ENCODE measurements at regions not wholly inside any gene's neighbourhood (a gene's known extent, or its start where the extent isn't known, plus 50 kb on each side); places are given as distances from the start of the nearest gene placed in this dataset.
"Not testable (repeated sequence)": the region's sequence is repeated elsewhere in the genome, so short reads cannot be mapped to it uniquely, and the experiment has no call there.

DNA sequence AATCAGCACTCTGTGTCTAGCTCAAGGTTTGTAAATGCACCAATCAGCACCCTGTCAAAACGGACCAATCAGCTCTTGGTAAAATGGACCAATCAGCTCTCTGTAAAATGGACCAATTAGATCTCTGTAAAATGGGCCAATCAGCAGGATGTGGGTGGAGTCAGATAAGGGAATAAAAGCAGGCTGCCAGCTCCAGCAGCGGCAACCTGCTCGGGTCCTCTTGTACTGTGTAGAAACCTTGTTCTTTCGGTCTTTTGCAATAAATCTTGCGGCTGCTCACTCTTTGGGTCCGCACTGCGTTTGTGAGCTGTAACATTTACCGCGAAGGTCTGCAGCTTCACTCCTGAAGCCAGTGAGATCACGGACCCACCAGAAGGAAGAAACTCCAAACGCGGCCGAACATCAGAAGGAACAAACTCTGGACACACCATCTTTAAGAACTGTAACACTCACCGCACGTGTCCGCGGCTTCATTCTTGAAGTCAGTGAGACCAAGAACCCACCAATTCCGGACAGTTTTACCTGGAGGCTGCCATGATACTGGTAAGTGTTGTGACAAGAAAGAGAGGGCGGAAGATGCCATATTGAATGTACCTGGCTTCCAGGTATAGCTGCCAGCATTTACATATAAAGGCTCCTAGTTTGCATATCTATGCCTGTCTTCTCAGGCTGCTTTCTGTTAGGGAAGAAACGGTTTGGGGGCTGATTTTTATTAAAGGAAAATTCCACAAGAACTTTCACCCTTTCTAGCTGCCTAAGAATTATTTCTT is 758.5 kb upstream of the CTNND2 start:
- Histone ChIP-seq H3K9me3 (ENCODE audit: control insufficient read depth in 4 of 4, insufficient read depth in 3 of 4, low read length in 3 of 4) (peaks cover 0 to 11% (median 4%) of the 10 kb centered on the region in 4 donors), H3K4me1 (ENCODE audit: control insufficient read depth in 5 of 5, insufficient read depth in 5 of 5, low read length in 5 of 5) (no peaks in the 10 kb centered on the region), H3K9ac (ENCODE audit: insufficient read depth in 1 of 2, low read length in 2 of 2) (no peak overlapping the region), H3K36me3 (ENCODE audit: control insufficient read depth in 4 of 4, insufficient read depth in 4 of 4, low read length in 4 of 4) (no peaks in the 10 kb centered on the region), H3K27ac (ENCODE audit: low read depth in 1 of 2, low read length in 1 of 2) (no peak overlapping the region), H3K27me3 (ENCODE audit: control insufficient read depth in 3 of 3, insufficient read depth in 3 of 3, low read length in 2 of 3) (no peaks in the 10 kb centered on the region), H3K4me3 (no peak overlapping the region)
- TF ChIP-seq, protein P1, sequence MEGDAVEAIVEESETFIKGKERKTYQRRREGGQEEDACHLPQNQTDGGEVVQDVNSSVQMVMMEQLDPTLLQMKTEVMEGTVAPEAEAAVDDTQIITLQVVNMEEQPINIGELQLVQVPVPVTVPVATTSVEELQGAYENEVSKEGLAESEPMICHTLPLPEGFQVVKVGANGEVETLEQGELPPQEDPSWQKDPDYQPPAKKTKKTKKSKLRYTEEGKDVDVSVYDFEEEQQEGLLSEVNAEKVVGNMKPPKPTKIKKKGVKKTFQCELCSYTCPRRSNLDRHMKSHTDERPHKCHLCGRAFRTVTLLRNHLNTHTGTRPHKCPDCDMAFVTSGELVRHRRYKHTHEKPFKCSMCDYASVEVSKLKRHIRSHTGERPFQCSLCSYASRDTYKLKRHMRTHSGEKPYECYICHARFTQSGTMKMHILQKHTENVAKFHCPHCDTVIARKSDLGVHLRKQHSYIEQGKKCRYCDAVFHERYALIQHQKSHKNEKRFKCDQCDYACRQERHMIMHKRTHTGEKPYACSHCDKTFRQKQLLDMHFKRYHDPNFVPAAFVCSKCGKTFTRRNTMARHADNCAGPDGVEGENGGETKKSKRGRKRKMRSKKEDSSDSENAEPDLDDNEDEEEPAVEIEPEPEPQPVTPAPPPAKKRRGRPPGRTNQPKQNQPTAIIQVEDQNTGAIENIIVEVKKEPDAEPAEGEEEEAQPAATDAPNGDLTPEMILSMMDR (IDR thresholded peaks at IDR 0.05; ENCODE audit: control extremely low read depth, extremely low read depth): no peak
- ATAC-seq (ENCODE audit: insufficient read depth, low FRiP score) (no peak), DNase-seq (no peak)
- WGBS, 2 donors: 90 to 91% methylated on average over 20 of the region's 20 CpGs

GRCh38 chr5:12661617-12662370 is 757.5 kb upstream of the CTNND2 start:
- Histone ChIP-seq H3K4me1 (ENCODE audit: control insufficient read depth in 5 of 5, insufficient read depth in 5 of 5, low read length in 5 of 5) (no peaks in the 10 kb centered on the region), H3K27me3 (ENCODE audit: control insufficient read depth in 3 of 3, insufficient read depth in 3 of 3, low read length in 2 of 3) (no peaks in the 10 kb centered on the region), H3K4me3 (no peak overlapping the region), H3K9ac (ENCODE audit: insufficient read depth in 1 of 2, low read length in 2 of 2) (no peak overlapping the region), H3K36me3 (ENCODE audit: control insufficient read depth in 4 of 4, insufficient read depth in 4 of 4, low read length in 4 of 4) (no peaks in the 10 kb centered on the region), H3K9me3 (ENCODE audit: control insufficient read depth in 4 of 4, insufficient read depth in 3 of 4, low read length in 3 of 4) (peaks cover 0 to 11% (median 4%) of the 10 kb centered on the region in 4 donors), H3K27ac (ENCODE audit: low read depth in 1 of 2, low read length in 1 of 2) (no peak overlapping the region)
- WGBS, 2 donors: 93 to 94% methylated on average over 32 to 33 of the region's 33 CpGs
- TF ChIP-seq, protein P1 (IDR thresholded peaks at IDR 0.05; ENCODE audit: control extremely low read depth, extremely low read depth): no peak
- no peak for ATAC-seq (ENCODE audit: insufficient read depth, low FRiP score)
- no peak for DNase-seq

GRCh38 chr5:12660279-12661107 is 756.2 kb upstream of the CTNND2 start:
- H3K27ac ChIP-seq (ENCODE audit: low read depth in 1 of 2, low read length in 1 of 2); H3K4me1 ChIP-seq (ENCODE audit: control insufficient read depth in 5 of 5, insufficient read depth in 5 of 5, low read length in 5 of 5); H3K9ac ChIP-seq (ENCODE audit: insufficient read depth in 1 of 2, low read length in 2 of 2); H3K4me3 ChIP-seq; H3K27me3 ChIP-seq (ENCODE audit: control insufficient read depth in 3 of 3, insufficient read depth in 3 of 3, low read length in 2 of 3); DNase-seq; H3K36me3 ChIP-seq (ENCODE audit: control insufficient read depth in 4 of 4, insufficient read depth in 4 of 4, low read length in 4 of 4); ATAC-seq (ENCODE audit: insufficient read depth, low FRiP score): not testable (repeated sequence)
- peaks cover 0 to 11% (median 4%) of the 10 kb centered on the region in 4 donors for H3K9me3 ChIP-seq (ENCODE audit: control insufficient read depth in 4 of 4, insufficient read depth in 3 of 4, low read length in 3 of 4)
- WGBS, 2 donors: 91 to 93% methylated on average over 23 to 24 of the region's 24 CpGs

Data from lung (tissue), 11 donors.